Activated CD4-positive, alpha-beta T cell treated with anti-CD3 and anti-CD28 coated beads, Interleukin-2, amount 10 ng/mL, durations not matched to agents 7 days and 5 days (primary cell): ENCODE measurements at regions not wholly inside any gene's neighbourhood (a gene's known extent, or its start where the extent isn't known, plus 50 kb on each side); places are given as distances from the start of the nearest gene placed in this dataset.

Experiments used
- CTCF ChIA-PET: fragments of 350-600 bp; sonication (Branson Sonifier 250); formaldehyde crosslinking; loops from one replicate; lab custom pipeline; 2021; ENCODE audit warnings: antibody characterized with exemption; lab: Charles Lee
- POLR2A ChIA-PET: fragments of 350-600 bp; sonication (Branson Sonifier 250); formaldehyde crosslinking; loops from one replicate; lab custom pipeline; 2021; ENCODE audit warnings: antibody characterized with exemption; lab: Charles Lee
- DNase-seq: peaks from one replicate; pipeline ENCODE4 v3.0.0-alpha.2; 2020
- H3K27ac Mint-ChIP-seq: one replicate; pipeline ENCODE4 v1.8.0; 2021; ENCODE audit warnings: mild to moderate bottlenecking, moderate library complexity, mixed read lengths
- H3K27me3 Mint-ChIP-seq: one replicate; pipeline ENCODE4 v1.8.0; 2021; ENCODE audit warnings: mixed read lengths
- H3K36me3 Mint-ChIP-seq: one replicate; pipeline ENCODE4 v1.8.0; 2021; ENCODE audit warnings: low read depth, mixed read lengths
- H3K4me1 Mint-ChIP-seq: one replicate; pipeline ENCODE4 v1.8.0; 2021; ENCODE audit warnings: mixed read lengths
- H3K4me3 Mint-ChIP-seq: one replicate; pipeline ENCODE4 v1.8.0; 2021; ENCODE audit warnings: mild to moderate bottlenecking, moderate library complexity, mixed read lengths
- H3K9me3 Mint-ChIP-seq: one replicate; pipeline ENCODE4 v1.8.0; 2021; ENCODE audit warnings: mixed read lengths

DNA sequence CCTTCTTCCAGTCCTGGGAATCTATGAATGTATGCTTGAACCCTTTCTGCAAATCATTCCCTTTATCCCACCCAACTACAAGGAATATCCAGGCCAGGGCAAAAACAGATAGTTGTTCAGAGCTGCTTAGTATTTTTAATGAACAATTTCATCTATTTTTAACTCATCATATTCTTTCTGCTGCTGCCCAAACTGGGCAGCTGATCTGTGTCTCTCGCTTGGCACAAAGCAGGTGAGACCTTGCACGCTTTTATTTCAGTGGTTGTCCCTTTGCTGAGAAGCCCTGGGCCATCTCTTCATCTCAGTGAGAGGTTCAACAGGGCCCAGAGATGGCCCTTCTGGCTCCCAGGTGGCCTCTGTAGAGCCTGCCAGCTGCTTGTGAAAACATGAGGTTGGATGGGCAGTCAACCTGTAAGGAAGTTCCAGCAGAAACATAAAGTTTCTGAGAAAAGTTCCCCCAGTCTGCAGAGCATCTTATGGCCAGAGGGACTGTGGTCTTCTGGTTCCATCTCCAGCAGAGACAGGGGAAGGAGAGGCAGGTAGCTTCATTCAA is 57.5 kb downstream of the MYCN start:
- no peak overlapping the region for H3K27ac Mint-ChIP-seq
- no peaks in the 10 kb centered on the region for H3K36me3 Mint-ChIP-seq
- H3K27me3 Mint-ChIP-seq, result no peaks in the 10 kb centered on the region
- DNase-seq, result no peak
- ChIA-PET CTCF (no interaction called here), POLR2A (no interaction called here)
- H3K9me3 Mint-ChIP-seq, result no peaks in the 10 kb centered on the region
- no peaks in the 10 kb centered on the region for H3K4me1 Mint-ChIP-seq
- no peak overlapping the region for H3K4me3 Mint-ChIP-seq

DNA sequence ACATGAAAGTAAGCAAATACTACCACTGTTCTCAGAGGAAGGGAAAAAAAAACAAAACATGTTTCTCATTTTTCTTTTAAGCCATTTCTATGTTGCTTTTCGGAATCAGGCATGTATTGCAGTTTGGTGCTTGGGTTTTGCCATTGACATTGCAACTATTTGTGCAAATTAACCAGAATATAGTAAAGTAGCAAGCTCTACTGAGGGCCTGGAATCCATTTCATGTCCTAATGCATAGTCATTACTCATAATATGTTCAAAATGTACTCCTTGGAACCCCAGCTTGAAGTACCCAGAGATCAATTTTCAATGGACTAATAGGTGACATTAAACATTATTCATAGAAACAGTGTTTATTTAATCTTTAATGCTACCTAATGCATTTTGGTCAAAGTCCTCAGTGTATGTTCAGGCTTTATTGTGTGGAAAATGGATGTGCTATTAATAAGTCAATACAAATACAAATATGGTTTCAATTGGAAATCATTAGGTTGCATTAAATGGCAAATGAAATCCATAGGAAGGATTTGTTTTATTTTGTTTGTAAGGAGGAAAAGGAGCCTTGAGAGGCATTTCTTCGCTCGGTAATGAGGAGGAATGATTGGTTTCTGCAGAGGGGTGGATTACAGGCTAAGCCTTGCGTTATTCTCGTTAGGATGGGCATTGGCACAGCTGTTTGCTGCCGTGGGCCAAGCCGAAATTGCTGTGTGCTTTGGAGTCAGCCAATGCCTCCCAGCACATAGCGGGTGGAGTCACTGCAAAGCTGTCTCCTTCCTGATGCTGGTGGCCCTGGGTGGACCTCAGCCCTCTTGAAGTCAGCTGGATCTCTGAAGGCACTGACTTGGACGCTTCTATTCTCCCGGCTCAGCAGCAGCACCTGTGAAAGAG is 56.4 kb downstream of the MYCN start:
- no peak overlapping the region for H3K4me3 Mint-ChIP-seq
- ChIA-PET CTCF (interaction anchor here (1.6 kb wide), 1 partner anchor 10 kb away, joined by 4 read pairs; no protein-coding TSS in a partner anchor), POLR2A (no interaction called here)
- H3K36me3 Mint-ChIP-seq, result no peaks in the 10 kb centered on the region
- no peaks in the 10 kb centered on the region for H3K27me3 Mint-ChIP-seq
- H3K9me3 Mint-ChIP-seq, result no peaks in the 10 kb centered on the region
- H3K4me1 Mint-ChIP-seq, result no peaks in the 10 kb centered on the region
- H3K27ac Mint-ChIP-seq, result no peak overlapping the region
- no peak for DNase-seq
